OCI-LY3 (cell line): ENCODE measurements at regions not wholly inside any gene's neighbourhood (a gene's known extent, or its start where the extent isn't known, plus 50 kb on each side); places are given as distances from the start of the nearest gene placed in this dataset.

ENCODE experiments used
- H2AFZ ChIP-seq: fragments of 200-600, 300-600 bp; shearing (Covaris generic); 2 replicates; pipeline ENCODE4 v1.6.0; 2014; ENCODE audit warnings: antibody characterized with exemption, low read depth, low read length
- H3K27ac ChIP-seq: fragments of 200-600, 300-600 bp; sonication (generic); 2 replicates; pipeline ENCODE4 v1.5.1; 2014; ENCODE audit warnings: mild to moderate bottlenecking, low read length, moderate library complexity, mixed read lengths
- H3K27me3 ChIP-seq: fragments of 200-600, 300-600 bp; sonication (generic); 2 replicates; pipeline ENCODE4 v1.6.1; 2014; ENCODE audit warnings: low read depth, low read length, mixed read lengths
- H3K36me3 ChIP-seq: fragments of 200-600, 300-600 bp; sonication (generic); replicated peaks from 2 replicates; pipeline ENCODE3; 2014; ENCODE audit warnings: low read depth, low read length, mixed read lengths
- H3K4me1 ChIP-seq: fragments of 300-600, 200-600 bp; sonication (generic); 2 replicates; pipeline ENCODE4 v1.6.1; 2014; ENCODE audit warnings: low read length, mixed read lengths
- H3K4me2 ChIP-seq: fragments of 200-600, 300-600 bp; sonication (generic); 2 replicates; pipeline ENCODE4 v1.6.1; 2014; ENCODE audit warnings: low read length, mixed read lengths
- H3K4me3 ChIP-seq: fragments of 300-600, 200-600 bp; sonication (generic); 2 replicates; pipeline ENCODE4 v1.5.1; 2014; ENCODE audit warnings: antibody characterized with exemption, mild to moderate bottlenecking, low read length, moderate library complexity
- H3K79me2 ChIP-seq: fragments of 300-600, 200-600 bp; shearing (Covaris generic); 2 replicates; pipeline ENCODE4 v1.6.1; 2014; ENCODE audit warnings: mild to moderate bottlenecking, low read length, mixed read lengths
- H3K9ac ChIP-seq: fragments of 300-600, 200-600 bp; shearing (Covaris generic); 2 replicates; pipeline ENCODE4 v1.6.0; 2014; ENCODE audit warnings: mild to moderate bottlenecking, low read length, moderate library complexity
- H3K9me3 ChIP-seq: fragments of 200-600, 300-600 bp; shearing (Covaris generic); 2 replicates; pipeline ENCODE4 v1.6.1; 2014; ENCODE audit warnings: low read length, mixed read lengths; ENCODE audit not compliant: insufficient read depth
- H4K20me1 ChIP-seq: fragments of 200-600, 300-600 bp; sonication (generic); 2 replicates; pipeline ENCODE4 v1.6.1; 2016; ENCODE audit warnings: low read length, mixed read lengths; ENCODE audit not compliant: insufficient read depth
- CTCF ChIP-seq: fragments of 200-600, 300-600 bp; sonication (generic); IDR thresholded peaks from 2 replicates; pipeline ENCODE4 v1.5.1; 2014; ENCODE audit warnings: antibody characterized with exemption, low read length, low read depth
- EZH2phosphoT487 ChIP-seq: fragments of 200-600 bp; shearing (Covaris generic); IDR thresholded peaks from 2 replicates; pipeline ENCODE4 v1.6.1; 2018; ENCODE audit warnings: antibody characterized with exemption, mixed run types, low read depth

- no peak for TF ChIP-seq CTCF
- TF ChIP-seq EZH2phosphoT487 = no peak
- H3K9ac ChIP-seq = no peak overlapping the region
- H4K20me1 ChIP-seq = no peaks in the 10 kb centered on the region
- no peak overlapping the region for H3K4me3 ChIP-seq
- no peak overlapping the region for H3K27ac ChIP-seq
- H3K36me3 ChIP-seq = no peaks in the 10 kb centered on the region
- no peak overlapping the region for H2AFZ ChIP-seq
- no peaks in the 10 kb centered on the region for H3K9me3 ChIP-seq
- no peaks in the 10 kb centered on the region for H3K27me3 ChIP-seq
- no peaks in the 10 kb centered on the region for H3K79me2 ChIP-seq
- H3K4me2 ChIP-seq = no peak overlapping the region
- H3K4me1 ChIP-seq = no peaks in the 10 kb centered on the region
These were observed 424.1 kb upstream of the CD180 start for GRCh38 chr5:67620424-67621397.

- no peaks in the 10 kb centered on the region for H3K79me2 ChIP-seq
- no peaks in the 10 kb centered on the region for H3K36me3 ChIP-seq
- H4K20me1 ChIP-seq = no peaks in the 10 kb centered on the region
- H3K27ac ChIP-seq = no peak overlapping the region
- no peak overlapping the region for H3K4me2 ChIP-seq
- no peak for TF ChIP-seq EZH2phosphoT487
- no peak for TF ChIP-seq CTCF
- no peak overlapping the region for H3K9ac ChIP-seq
- no peak overlapping the region for H3K4me3 ChIP-seq
- H2AFZ ChIP-seq = no peak overlapping the region
- H3K27me3 ChIP-seq = no peaks in the 10 kb centered on the region
- no peaks in the 10 kb centered on the region for H3K4me1 ChIP-seq
- no peaks in the 10 kb centered on the region for H3K9me3 ChIP-seq
These were observed 423.0 kb upstream of the CD180 start for GRCh38 chr5:67619636-67620035.

- Histone ChIP-seq H4K20me1 (no peaks in the 10 kb centered on the region), H3K9ac (no peak overlapping the region), H3K79me2 (no peaks in the 10 kb centered on the region), H3K36me3 (no peaks in the 10 kb centered on the region), H2AFZ (no peak overlapping the region), H3K27ac (no peak overlapping the region), H3K27me3 (no peaks in the 10 kb centered on the region), H3K4me3 (no peak overlapping the region), H3K4me1 (no peaks in the 10 kb centered on the region), H3K4me2 (no peak overlapping the region), H3K9me3 (no peaks in the 10 kb centered on the region)
- TF ChIP-seq CTCF (no peak), EZH2phosphoT487 (no peak)
These were observed 422.6 kb upstream of the CD180 start for GRCh38 chr5:67619235-67619634.

- H3K9me3 ChIP-seq = no peaks in the 10 kb centered on the region
- no peaks in the 10 kb centered on the region for H3K79me2 ChIP-seq
- no peaks in the 10 kb centered on the region for H4K20me1 ChIP-seq
- H3K9ac ChIP-seq = no peak overlapping the region
- H3K27me3 ChIP-seq = no peaks in the 10 kb centered on the region
- H3K4me1 ChIP-seq = no peaks in the 10 kb centered on the region
- no peak overlapping the region for H3K27ac ChIP-seq
- TF ChIP-seq CTCF (no peak), EZH2phosphoT487 (no peak)
- H3K4me3 ChIP-seq = no peak overlapping the region
- H2AFZ ChIP-seq = no peak overlapping the region
- H3K36me3 ChIP-seq = no peaks in the 10 kb centered on the region
- no peak overlapping the region for H3K4me2 ChIP-seq
These were observed 420.5 kb upstream of the CD180 start for GRCh38 chr5:67617051-67617450.
